H1 (cell line): ENCODE measurements at regions not wholly inside any gene's neighbourhood (a gene's known extent, or its start where the extent isn't known, plus 50 kb on each side); places are given as distances from the start of the nearest gene placed in this dataset.

Experiments
- CEBPB ChIP-seq: IDR thresholded peaks from 2 replicates; pipeline ENCODE4 v1.6.1; 2012; ENCODE audit warnings: low read depth, low read length
- CHD7 ChIP-seq: fragments of 300-600 bp; sonication (generic); IDR thresholded peaks from 2 replicates; pipeline ENCODE4 v1.7.1; 2012; ENCODE audit warnings: low read length, moderate library complexity, mild to moderate bottlenecking, inconsistent platforms; ENCODE audit not compliant: insufficient replicate concordance
- GTF2F1 ChIP-seq: IDR thresholded peaks from 2 replicates; pipeline ENCODE4 v1.6.1; 2012; ENCODE audit warnings: low read depth, low read length, improper control_type of control experiment, borderline replicate concordance
- HDAC2 ChIP-seq, 2 experiments: fragments of 300-600 bp in 1 of 2; sonication (generic) in 1 of 2; IDR thresholded peaks; 2 replicates each; pipeline ENCODE4 v1.6.1; 2011 to 2012; ENCODE audit warnings: low read depth in 2 of 2, low read length in 2 of 2, mild to moderate bottlenecking in 2 of 2, moderate library complexity in 2 of 2, borderline replicate concordance in 1 of 2, inconsistent platforms in 1 of 2
- SP1 ChIP-seq: IDR thresholded peaks from 2 replicates; pipeline ENCODE4 v1.6.1; 2011; ENCODE audit warnings: low read depth, low read length
- SP2 ChIP-seq: IDR thresholded peaks from 2 replicates; pipeline ENCODE4 v1.6.1; 2012; ENCODE audit warnings: mild to moderate bottlenecking, low read length, inconsistent platforms

- TF ChIP-seq SP2 (no peak), CEBPB (no peak), HDAC2 (IDR thresholded peaks at IDR 0.05; ENCODE audit: borderline replicate concordance in 1 of 2, low read depth in 2 of 2, low read length in 2 of 2) (no peak), GTF2F1 (no peak), CHD7 (no peak), SP1 (no peak)
Measured at GRCh38 chr14:23903442-23903841, 50.1 kb upstream of the DHRS4 start (continued).
